Fibroblast of pulmonary artery (primary cell): ENCODE measurements at regions not wholly inside any gene's neighbourhood (a gene's known extent, or its start where the extent isn't known, plus 50 kb on each side); places are given as distances from the start of the nearest gene placed in this dataset.
A peak's percentile ranks its signal among the peaks of the same experiment; 100 is the strongest.

Experiments used
- DNase-seq: peaks from one replicate; pipeline ENCODE4 v3.0.0-alpha.2; 2010; ENCODE audit warnings: low read depth
- H3K4me3 ChIP-seq: replicated peaks from 2 replicates; pipeline ENCODE4 v1.5.1; 2011; ENCODE audit warnings: low read depth, mild to moderate bottlenecking, control low read depth, low read length, moderate library complexity
- TF ChIP-seq, protein P1 (sequence below): IDR thresholded peaks from 2 replicates; pipeline ENCODE4 v1.5.1; 2011; ENCODE audit warnings: mild to moderate bottlenecking, control low read depth, low read length, inconsistent platforms; ENCODE audit errors: missing control alignments

DNA sequence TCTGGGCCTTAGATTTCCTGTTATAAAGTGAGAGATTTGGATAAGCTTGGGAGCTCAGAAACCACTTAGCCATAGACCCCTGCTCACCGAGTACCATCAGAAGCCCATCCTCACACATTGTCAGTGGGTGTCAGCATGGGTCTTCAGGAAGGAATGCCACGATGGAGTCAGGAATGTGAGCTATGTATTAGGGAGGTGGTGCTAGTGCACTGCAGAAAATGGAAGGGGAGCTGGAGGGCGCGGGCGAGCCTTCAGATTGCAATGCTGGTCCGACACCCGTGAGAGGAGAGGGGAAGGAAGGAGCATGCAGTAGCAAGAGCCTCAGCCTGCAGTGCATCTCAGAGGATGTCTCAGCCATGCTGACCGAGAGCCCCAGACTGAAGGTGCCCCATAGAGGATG is 294.5 kb downstream of the FOXL1 start:
- TF ChIP-seq, protein P1, sequence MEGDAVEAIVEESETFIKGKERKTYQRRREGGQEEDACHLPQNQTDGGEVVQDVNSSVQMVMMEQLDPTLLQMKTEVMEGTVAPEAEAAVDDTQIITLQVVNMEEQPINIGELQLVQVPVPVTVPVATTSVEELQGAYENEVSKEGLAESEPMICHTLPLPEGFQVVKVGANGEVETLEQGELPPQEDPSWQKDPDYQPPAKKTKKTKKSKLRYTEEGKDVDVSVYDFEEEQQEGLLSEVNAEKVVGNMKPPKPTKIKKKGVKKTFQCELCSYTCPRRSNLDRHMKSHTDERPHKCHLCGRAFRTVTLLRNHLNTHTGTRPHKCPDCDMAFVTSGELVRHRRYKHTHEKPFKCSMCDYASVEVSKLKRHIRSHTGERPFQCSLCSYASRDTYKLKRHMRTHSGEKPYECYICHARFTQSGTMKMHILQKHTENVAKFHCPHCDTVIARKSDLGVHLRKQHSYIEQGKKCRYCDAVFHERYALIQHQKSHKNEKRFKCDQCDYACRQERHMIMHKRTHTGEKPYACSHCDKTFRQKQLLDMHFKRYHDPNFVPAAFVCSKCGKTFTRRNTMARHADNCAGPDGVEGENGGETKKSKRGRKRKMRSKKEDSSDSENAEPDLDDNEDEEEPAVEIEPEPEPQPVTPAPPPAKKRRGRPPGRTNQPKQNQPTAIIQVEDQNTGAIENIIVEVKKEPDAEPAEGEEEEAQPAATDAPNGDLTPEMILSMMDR: no peak
- no peak for DNase-seq
- no peak overlapping the region for H3K4me3 ChIP-seq

DNA sequence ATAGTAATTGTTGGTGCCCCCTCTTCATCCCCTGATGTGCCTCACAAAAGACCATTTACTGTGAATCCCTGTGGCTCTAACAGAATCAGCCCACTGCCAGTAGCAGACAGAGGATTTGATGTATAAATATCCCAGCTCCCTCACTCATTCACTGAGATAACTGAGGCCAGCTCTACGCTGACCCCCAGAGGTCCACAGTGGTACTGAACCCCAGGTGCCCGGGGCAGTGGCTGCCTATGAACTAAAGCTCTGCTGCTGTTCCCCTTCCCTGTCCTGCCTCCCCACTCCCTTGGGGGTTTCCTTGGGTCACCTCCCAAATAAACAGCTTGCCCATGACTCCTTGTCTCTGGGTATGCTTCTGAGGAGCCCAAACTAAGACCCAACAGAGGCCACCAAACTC is 295.8 kb downstream of the FOXL1 start:
- DNase-seq: peak; percentile 13
- TF ChIP-seq, protein P1: peak; percentile 54

DNA sequence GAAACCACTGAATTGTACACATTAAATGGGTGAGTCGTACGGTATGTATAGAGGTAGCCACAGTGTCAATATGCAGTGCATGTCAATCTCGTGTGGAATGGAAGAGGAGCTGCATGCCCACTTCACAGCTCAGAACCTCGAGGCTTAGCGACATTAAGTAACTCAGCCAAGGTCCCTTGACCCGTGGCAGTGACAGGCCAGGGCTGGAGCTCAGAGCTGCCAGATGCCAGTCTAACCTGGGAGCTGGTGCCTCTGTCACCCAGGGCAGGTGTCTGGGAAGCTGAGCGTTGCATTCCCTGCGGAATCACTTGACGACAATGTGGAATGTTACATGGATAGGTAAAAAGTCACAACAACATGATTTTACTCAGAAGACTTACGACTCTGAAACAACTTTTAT is 298.1 kb downstream of the FOXL1 start:
- TF ChIP-seq, protein P1: no peak
- no peak overlapping the region for H3K4me3 ChIP-seq
- DNase-seq: no peak

More for the DNA sequence above, 295.8 kb downstream of the FOXL1 start:
- H3K4me3 ChIP-seq: no peak overlapping the region

DNA sequence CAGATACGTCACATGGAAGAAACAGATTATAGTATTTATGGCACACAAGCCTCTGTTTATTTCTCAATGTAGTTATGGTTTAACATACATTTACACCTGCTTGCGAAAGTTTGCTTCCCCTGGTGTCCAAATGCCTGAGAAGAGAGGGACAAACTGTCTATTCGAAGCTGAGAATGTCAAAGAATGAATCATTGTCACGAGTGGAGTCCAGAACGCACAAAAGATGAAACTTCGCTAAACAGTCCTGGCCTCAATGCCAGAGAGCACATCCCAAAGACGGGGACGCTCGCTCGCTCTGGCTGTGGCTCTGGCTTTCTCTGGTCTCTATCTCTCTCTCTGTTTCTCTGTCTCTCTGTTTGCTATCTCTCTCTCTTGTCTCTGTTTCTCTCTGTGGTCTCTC is 298.8 kb downstream of the FOXL1 start:
- no peak for DNase-seq
- TF ChIP-seq, protein P1: no peak
- H3K4me3 ChIP-seq: no peak overlapping the region

DNA sequence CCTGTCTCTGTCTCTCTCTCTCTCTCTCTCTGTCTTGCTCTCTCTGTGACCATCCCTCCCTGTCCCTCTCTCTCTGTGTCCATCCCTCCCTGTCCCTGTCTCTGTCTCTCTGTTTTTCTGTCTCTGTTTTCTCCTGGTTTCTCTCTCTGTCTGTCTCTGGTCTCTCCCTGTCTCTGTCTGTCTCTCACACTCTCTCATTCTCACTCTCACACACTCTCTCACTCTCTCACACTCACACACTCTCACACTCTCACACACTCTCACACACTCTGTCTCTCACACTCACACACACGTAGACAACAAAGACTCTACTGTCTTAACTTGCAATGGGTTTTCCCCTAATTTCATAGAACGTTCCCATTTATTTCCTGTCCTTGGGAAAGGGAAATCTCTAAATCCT is 299.5 kb downstream of the FOXL1 start:
- DNase-seq: no peak
- TF ChIP-seq, protein P1: no peak
- H3K4me3 ChIP-seq: no peak overlapping the region

DNA sequence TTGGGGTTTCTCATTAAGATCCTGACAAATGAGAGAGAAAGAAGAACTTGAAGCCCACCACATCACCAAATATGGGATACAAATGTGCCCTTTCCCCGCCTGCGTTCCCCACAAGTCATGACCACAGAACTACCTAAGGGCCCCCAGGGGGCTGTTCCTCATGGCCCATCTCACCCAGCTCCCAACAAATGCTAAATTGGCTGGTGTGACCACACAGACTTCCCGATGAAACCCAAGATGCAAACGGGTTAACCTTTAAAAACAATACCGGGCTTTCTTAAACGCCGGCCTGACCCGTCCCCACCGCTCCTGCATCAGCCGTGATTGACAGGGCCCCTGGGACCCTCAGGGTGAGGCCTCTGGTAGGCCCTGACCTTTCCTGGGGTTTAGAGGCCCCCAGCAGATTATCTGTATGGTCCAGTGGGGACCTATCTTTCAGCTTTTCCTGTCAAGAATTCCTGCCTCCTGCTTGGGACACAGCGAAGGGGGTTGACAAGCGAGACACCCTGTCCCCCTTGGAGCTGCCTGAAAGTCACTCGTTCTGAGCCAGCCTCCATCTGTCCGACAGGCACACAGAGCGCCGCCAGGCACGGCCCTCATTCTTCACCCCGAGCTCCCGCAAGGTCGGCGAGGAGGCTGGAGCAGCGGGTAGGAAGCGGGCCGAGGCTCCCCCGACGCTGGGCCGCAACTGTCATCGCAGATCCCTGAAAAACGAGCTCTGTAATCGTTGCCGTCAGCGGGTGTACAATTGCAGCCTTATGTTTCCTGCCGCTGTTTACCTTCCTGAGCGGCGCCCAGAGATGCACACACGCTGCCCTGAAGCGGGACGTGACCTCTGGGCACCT is 300.1 kb downstream of the FOXL1 start:
- no peak overlapping the region for H3K4me3 ChIP-seq
- no peak for DNase-seq
- TF ChIP-seq, protein P1: no peak

DNA sequence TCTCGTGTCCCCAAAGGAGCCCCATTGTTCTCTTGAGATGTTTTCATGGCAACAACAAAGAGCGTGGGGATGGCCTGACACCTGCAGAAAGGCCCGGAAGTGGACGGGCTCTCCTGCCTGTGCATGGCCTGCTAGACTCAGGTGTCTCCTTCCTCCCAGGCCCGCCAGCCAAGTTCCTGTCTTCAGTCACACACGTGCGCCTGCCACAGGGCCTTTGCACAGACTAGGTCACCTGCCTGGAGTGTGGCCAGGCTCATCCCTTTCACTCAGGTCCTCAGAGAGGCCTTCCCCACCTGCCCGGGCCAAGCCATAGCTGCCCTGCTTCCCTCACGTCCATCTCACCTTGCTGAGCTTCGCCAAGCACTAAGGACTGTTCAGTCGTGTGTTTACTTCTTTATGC is 300.9 kb downstream of the FOXL1 start:
- no peak overlapping the region for H3K4me3 ChIP-seq
- no peak for DNase-seq
- TF ChIP-seq, protein P1: no peak
